ENCODE measurements at regions not wholly inside any gene's neighbourhood (a gene's known extent, or its start where the extent isn't known, plus 50 kb on each side); places are given as distances from the start of the nearest gene placed in this dataset.

- TF ChIP-seq CTCF (IDR thresholded peaks at IDR 0.05) (no peak), EZH2 (IDR thresholded peaks at IDR 0.05) (no peak)
These were observed 157.4 kb upstream of the ZNF217 start for GRCh38 chr20:53750827-53751619.

All from neural progenitor cell (in vitro differentiated cells).